OCI-LY3 (cell line): ENCODE measurements at regions not wholly inside any gene's neighbourhood (a gene's known extent, or its start where the extent isn't known, plus 50 kb on each side); places are given as distances from the start of the nearest gene placed in this dataset.

Experiments
- H2AFZ ChIP-seq: fragments of 200-600, 300-600 bp; shearing (Covaris generic); 2 replicates; pipeline ENCODE4 v1.6.0; 2014; ENCODE audit warnings: antibody characterized with exemption, low read depth, low read length
- H3K27ac ChIP-seq: fragments of 200-600, 300-600 bp; sonication (generic); 2 replicates; pipeline ENCODE4 v1.5.1; 2014; ENCODE audit warnings: mild to moderate bottlenecking, low read length, moderate library complexity, mixed read lengths
- H3K27me3 ChIP-seq: fragments of 200-600, 300-600 bp; sonication (generic); 2 replicates; pipeline ENCODE4 v1.6.1; 2014; ENCODE audit warnings: low read depth, low read length, mixed read lengths
- H3K36me3 ChIP-seq: fragments of 200-600, 300-600 bp; sonication (generic); replicated peaks from 2 replicates; pipeline ENCODE3; 2014; ENCODE audit warnings: low read depth, low read length, mixed read lengths
- H3K4me1 ChIP-seq: fragments of 300-600, 200-600 bp; sonication (generic); 2 replicates; pipeline ENCODE4 v1.6.1; 2014; ENCODE audit warnings: low read length, mixed read lengths
- H3K4me2 ChIP-seq: fragments of 200-600, 300-600 bp; sonication (generic); 2 replicates; pipeline ENCODE4 v1.6.1; 2014; ENCODE audit warnings: low read length, mixed read lengths
- H3K4me3 ChIP-seq: fragments of 300-600, 200-600 bp; sonication (generic); 2 replicates; pipeline ENCODE4 v1.5.1; 2014; ENCODE audit warnings: antibody characterized with exemption, mild to moderate bottlenecking, low read length, moderate library complexity
- H3K79me2 ChIP-seq: fragments of 300-600, 200-600 bp; shearing (Covaris generic); 2 replicates; pipeline ENCODE4 v1.6.1; 2014; ENCODE audit warnings: mild to moderate bottlenecking, low read length, mixed read lengths
- H3K9ac ChIP-seq: fragments of 300-600, 200-600 bp; shearing (Covaris generic); 2 replicates; pipeline ENCODE4 v1.6.0; 2014; ENCODE audit warnings: mild to moderate bottlenecking, low read length, moderate library complexity
- H3K9me3 ChIP-seq: fragments of 200-600, 300-600 bp; shearing (Covaris generic); 2 replicates; pipeline ENCODE4 v1.6.1; 2014; ENCODE audit warnings: low read length, mixed read lengths; ENCODE audit not compliant: insufficient read depth
- H4K20me1 ChIP-seq: fragments of 200-600, 300-600 bp; sonication (generic); 2 replicates; pipeline ENCODE4 v1.6.1; 2016; ENCODE audit warnings: low read length, mixed read lengths; ENCODE audit not compliant: insufficient read depth
- EZH2phosphoT487 ChIP-seq: fragments of 200-600 bp; shearing (Covaris generic); IDR thresholded peaks from 2 replicates; pipeline ENCODE4 v1.6.1; 2018; ENCODE audit warnings: antibody characterized with exemption, mixed run types, low read depth
- TF ChIP-seq, protein P1 (sequence below): fragments of 200-600, 300-600 bp; sonication (generic); IDR thresholded peaks from 2 replicates; pipeline ENCODE4 v1.5.1; 2014; ENCODE audit warnings: antibody characterized with exemption, low read length, low read depth

DNA sequence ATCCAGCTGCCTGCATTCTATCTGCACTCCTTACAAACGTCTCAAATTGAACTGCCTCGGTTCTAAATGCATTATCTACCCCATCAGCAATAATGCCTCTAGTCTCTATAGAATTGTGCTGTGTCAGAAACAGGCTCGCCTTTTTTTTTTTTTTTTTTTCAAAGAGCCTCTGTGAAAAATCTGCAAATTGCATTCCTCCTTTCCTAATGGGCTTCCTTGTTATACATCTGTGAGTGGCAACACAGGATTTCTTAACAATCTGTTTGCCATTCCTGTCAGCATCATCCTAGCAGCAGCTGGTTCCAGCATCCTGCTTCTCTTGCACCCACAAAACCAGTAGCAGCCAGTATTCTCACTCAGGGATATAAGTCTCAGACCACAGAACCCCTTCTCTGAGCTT lies 413.5 kb upstream of the SEMA3D start:
- H3K9ac ChIP-seq: no peak overlapping the region
- H3K4me3 ChIP-seq: no peak overlapping the region
- no peaks in the 10 kb centered on the region for H3K36me3 ChIP-seq
- TF ChIP-seq, protein P1, sequence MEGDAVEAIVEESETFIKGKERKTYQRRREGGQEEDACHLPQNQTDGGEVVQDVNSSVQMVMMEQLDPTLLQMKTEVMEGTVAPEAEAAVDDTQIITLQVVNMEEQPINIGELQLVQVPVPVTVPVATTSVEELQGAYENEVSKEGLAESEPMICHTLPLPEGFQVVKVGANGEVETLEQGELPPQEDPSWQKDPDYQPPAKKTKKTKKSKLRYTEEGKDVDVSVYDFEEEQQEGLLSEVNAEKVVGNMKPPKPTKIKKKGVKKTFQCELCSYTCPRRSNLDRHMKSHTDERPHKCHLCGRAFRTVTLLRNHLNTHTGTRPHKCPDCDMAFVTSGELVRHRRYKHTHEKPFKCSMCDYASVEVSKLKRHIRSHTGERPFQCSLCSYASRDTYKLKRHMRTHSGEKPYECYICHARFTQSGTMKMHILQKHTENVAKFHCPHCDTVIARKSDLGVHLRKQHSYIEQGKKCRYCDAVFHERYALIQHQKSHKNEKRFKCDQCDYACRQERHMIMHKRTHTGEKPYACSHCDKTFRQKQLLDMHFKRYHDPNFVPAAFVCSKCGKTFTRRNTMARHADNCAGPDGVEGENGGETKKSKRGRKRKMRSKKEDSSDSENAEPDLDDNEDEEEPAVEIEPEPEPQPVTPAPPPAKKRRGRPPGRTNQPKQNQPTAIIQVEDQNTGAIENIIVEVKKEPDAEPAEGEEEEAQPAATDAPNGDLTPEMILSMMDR: no peak
- no peak for TF ChIP-seq EZH2phosphoT487
- no peaks in the 10 kb centered on the region for H3K27me3 ChIP-seq
- no peaks in the 10 kb centered on the region for H3K9me3 ChIP-seq
- no peaks in the 10 kb centered on the region for H4K20me1 ChIP-seq
- no peak overlapping the region for H3K27ac ChIP-seq
- no peaks in the 10 kb centered on the region for H3K79me2 ChIP-seq
- no peak overlapping the region for H3K4me2 ChIP-seq
- no peaks in the 10 kb centered on the region for H3K4me1 ChIP-seq
- no peak overlapping the region for H2AFZ ChIP-seq

DNA sequence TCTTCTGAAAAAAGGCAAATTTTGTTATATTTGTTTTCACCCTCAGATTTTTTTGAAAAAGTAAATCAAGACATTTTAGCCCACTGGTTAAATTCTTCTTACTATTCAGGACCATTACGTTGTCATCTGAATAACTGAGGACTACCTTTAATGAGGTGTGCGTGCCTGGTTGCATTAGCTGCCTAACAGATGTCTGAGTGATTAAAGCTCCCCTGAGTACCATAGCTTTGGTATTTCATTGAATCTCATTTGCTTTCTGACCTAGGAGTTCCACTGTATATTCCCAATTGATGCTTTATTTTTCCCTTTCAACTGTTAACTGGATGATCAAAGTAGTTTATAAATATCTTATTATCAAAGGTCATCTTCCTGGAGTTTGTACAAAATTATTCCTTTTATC lies 410.0 kb upstream of the SEMA3D start:
- TF ChIP-seq EZH2phosphoT487: no peak
- TF ChIP-seq, protein P1: no peak
- Histone ChIP-seq H3K9me3 (no peaks in the 10 kb centered on the region), H4K20me1 (no peaks in the 10 kb centered on the region), H3K4me3 (no peak overlapping the region), H3K4me2 (no peak overlapping the region), H2AFZ (no peak overlapping the region), H3K36me3 (no peaks in the 10 kb centered on the region), H3K27ac (no peak overlapping the region), H3K27me3 (no peaks in the 10 kb centered on the region), H3K9ac (no peak overlapping the region), H3K4me1 (no peaks in the 10 kb centered on the region), H3K79me2 (no peaks in the 10 kb centered on the region)

GRCh38 chr7:85595750-85596178 lies 408.9 kb upstream of the SEMA3D start:
- Histone ChIP-seq H3K9me3 (no peaks in the 10 kb centered on the region), H3K9ac (no peak overlapping the region), H3K36me3 (no peaks in the 10 kb centered on the region), H3K27me3 (no peaks in the 10 kb centered on the region), H3K4me2 (no peak overlapping the region), H3K4me1 (no peaks in the 10 kb centered on the region), H4K20me1 (no peaks in the 10 kb centered on the region), H3K4me3 (no peak overlapping the region), H3K79me2 (no peaks in the 10 kb centered on the region), H3K27ac (no peak overlapping the region), H2AFZ (no peak overlapping the region)
- TF ChIP-seq, protein P1: no peak
- no peak for TF ChIP-seq EZH2phosphoT487

DNA sequence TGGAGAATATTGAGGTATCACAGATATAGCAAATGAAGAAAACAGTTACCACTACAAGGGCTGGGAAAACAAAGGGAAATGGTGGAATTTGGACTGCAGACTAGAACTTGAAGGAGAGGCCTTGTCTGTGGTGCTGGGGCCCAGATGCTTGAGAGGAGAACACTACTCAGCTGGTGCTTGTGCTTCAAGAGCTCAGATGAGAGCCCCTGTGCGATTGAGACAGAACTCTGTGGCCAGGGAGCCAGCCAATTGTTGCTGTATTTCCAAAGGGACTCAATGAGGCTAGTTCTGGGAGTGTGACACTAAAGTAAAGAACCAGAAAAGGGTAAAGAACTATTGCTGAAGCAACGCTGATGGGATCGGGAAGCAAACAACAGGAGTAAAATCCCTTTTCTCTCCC lies 406.5 kb upstream of the SEMA3D start:
- Histone ChIP-seq H3K36me3 (no peaks in the 10 kb centered on the region), H2AFZ (peak overlapping the region; percentile 49; the same call in 1 of the 2 replicates), H3K27ac (no peak overlapping the region), H4K20me1 (no peaks in the 10 kb centered on the region), H3K9ac (no peak overlapping the region), H3K9me3 (no peaks in the 10 kb centered on the region), H3K79me2 (no peaks in the 10 kb centered on the region), H3K4me3 (no peak overlapping the region), H3K4me2 (no peak overlapping the region), H3K27me3 (no peaks in the 10 kb centered on the region), H3K4me1 (no peaks in the 10 kb centered on the region)
- TF ChIP-seq, protein P1: no peak
- TF ChIP-seq EZH2phosphoT487: no peak
